ENCODE measurements at regions not wholly inside any gene's neighbourhood (a gene's known extent, or its start where the extent isn't known, plus 50 kb on each side); places are given as distances from the start of the nearest gene placed in this dataset.
"Not testable (repeated sequence)": the region's sequence is repeated elsewhere in the genome, so short reads cannot be mapped to it uniquely, and the experiment has no call there.

GRCh38 chrX:37904833-37905232, 57.5 kb upstream of the DYNLT3 start:
- no peak for DNase-seq

- DNase-seq, result peak; percentile 26
Measured at GRCh38 chrX:37905436-37906147, 58.2 kb upstream of the DYNLT3 start.

DNA sequence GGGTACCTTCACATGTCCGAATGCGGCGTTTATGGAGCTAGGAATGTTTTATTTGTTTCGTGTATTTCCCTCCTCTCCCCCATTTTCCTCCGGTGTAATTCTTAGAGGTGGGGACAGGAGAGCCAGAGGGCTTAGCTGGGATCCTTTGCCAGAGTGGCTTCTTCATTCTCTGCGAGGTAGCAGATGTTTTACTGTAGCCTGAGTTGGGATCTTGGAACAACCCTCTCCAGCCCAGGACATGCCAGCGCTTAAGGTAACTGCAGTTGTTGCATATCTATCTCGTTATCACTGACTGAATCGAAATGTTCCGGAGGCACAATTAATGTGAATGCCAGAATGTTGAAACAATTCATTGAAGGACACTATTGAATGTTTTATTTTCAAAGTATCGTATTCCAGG, 59.0 kb upstream of the DYNLT3 start:
- no peak for DNase-seq

DNA sequence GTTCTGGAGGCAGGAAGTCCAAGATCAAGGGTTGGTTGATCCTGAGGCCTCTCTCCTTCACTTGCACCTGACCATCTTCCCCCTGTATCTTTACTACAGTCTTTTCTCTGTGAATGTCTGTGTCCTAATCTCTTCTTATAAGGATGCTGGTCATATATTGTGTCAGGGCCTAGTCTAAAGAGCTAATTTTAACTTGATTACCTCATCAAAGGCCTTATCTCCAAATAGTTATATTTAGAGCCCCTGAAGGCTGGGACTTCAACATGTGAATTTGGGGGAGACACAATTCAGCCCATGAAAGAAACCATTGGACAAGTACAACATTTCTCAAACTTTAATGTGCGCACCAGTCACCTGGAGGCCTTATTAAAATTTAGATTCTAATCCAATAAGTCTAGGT, 62.8 kb upstream of the DYNLT3 start:
- no peak for DNase-seq

DNA sequence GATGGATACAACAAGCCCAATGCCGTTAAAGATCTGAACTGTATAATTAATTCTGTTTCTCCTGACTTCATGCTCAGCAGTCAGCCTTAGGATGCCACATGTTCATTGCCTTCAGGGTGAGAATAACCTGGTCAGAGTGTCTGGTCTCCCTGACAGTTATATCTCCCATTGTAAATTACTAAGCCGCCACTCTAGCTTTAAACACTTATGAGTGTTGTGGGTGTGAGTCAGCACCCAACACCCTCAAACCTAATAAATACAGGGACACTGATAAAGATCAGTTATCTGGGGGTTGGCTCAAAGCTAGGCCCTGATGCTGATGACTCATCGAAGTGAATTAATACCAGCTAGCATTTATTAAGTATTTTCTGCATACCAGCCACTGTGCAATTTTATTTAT, 64.9 kb upstream of the DYNLT3 start:
- no peak for DNase-seq

- DNase-seq, result no peak
Measured at GRCh38 chrX:37912777-37913176, 65.4 kb upstream of the DYNLT3 start.

DNA sequence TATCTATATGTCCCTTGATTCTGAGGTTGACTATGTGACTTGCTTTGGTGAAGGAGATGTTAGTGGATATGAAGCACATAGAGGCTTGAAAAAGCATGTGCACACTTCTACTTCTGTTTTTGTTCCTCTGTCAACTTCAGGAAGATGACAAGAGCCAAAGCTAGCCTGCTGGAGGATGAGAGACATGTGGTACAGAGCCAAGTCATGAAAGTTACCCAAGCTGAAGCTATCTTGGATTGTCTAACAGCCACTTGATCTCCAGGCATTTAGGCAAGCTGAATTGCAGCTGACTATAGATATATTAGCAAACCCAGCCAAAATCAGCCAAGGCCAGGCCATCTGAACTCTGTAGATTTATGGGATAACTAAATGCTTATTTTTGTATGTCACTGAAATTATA, 70.8 kb upstream of the DYNLT3 start:
- DNase-seq, result no peak

GRCh38 chrX:37918703-37919102, 71.3 kb upstream of the DYNLT3 start:
- no peak for DNase-seq

GRCh38 chrX:37921758-37922157, 74.4 kb upstream of the DYNLT3 start:
- DNase-seq, result no peak

- no peak for DNase-seq
Measured at GRCh38 chrX:37922928-37923327, 75.6 kb upstream of the DYNLT3 start.

DNA sequence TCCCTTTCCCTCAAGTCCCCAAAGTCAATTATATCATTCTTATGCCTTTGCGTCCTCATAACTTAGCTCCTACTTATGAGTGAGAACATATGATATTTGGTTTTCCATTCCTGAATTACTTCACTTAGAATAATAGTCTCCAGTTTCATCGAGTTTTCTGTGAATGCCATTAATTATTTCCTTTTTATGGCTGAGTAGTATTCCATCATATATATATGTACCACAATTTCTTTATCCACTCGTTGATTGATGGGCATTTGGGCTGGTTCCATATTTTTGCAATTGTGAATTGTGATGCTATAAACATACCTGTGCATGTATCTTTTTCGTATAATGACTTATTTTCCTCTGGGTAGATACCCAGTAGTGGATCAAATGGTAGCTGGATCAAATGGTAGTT, 78.4 kb upstream of the DYNLT3 start:
- DNase-seq, result not testable (repeated sequence)

DNA sequence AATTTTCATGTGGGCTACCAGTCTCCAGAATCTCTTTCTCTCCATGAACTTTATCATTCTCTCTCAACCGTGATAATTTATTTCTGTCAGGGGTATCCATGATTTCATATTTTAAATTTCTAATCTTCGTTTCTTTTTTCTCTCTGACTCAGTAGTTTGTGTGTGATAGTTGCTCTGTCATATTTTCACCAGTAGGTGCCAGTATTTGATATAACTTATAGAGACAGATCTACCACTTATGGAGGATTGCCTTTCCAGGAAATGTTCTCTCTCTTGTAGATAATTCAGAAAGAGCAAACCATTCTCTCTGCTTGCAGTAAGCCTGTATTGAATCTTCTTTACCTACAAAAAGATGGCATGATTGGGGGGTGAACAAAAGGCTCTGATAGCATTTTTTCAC, 79.3 kb upstream of the DYNLT3 start:
- DNase-seq, result no peak

DNA sequence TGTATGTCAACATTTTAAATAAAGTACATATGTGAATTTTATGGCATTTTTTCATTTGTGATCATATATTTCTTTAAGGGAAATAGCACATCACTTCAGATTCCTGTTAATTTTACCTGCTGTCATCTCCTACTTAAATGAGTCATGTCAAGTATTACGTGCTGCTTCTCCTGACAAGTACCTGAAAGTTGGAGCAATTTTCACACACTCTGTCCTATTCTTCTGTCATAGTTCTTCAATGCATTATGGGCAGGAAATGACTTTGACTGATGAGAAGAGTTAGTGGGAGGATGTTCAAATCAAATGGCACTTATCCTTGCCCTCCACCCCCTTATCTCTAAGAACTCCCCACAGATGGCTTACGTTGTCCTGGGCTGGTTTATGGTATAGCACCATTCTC, 64.2 kb upstream of the SYTL5 start:
- no peak for DNase-seq

GRCh38 chrX:37943554-37944344, 62.6 kb upstream of the SYTL5 start:
- no peak for DNase-seq

- DNase-seq, result no peak
Measured at GRCh38 chrX:37946197-37946596, 60.2 kb upstream of the SYTL5 start.

GRCh38 chrX:37955273-37955672, 51.1 kb upstream of the SYTL5 start:
- DNase-seq, result no peak

GRCh38 chrX:37956223-37956622, 50.1 kb upstream of the SYTL5 start:
- DNase-seq, result no peak
